ENCODE measurements at regions not wholly inside any gene's neighbourhood (a gene's known extent, or its start where the extent isn't known, plus 50 kb on each side); places are given as distances from the start of the nearest gene placed in this dataset.
"Not testable (repeated sequence)": the region's sequence is repeated elsewhere in the genome, so short reads cannot be mapped to it uniquely, and the experiment has no call there.

GRCh38 chr5:36795366-36795765, 81.2 kb upstream of the NIPBL start:
- DNase-seq, result no peak
- H3K36me3 Mint-ChIP-seq (ENCODE audit: insufficient read depth), result no peaks in the 10 kb centered on the region
- peaks cover 35 to 72% of the 10 kb centered on the region in 2 donors for H3K27me3 Mint-ChIP-seq
- H3K9me3 Mint-ChIP-seq, result no peaks in the 10 kb centered on the region
- no peak for ATAC-seq (replicated peaks)
- H3K4me3 Mint-ChIP-seq, result no peak overlapping the region
- H3K4me1 Mint-ChIP-seq (ENCODE audit: low read depth in 2 of 2), result no peaks in the 10 kb centered on the region
- H3K27ac Mint-ChIP-seq, result no peak overlapping the region

- Mint-ChIP-seq H3K27ac (no peak overlapping the region), H3K4me1 (ENCODE audit: low read depth in 2 of 2) (no peaks in the 10 kb centered on the region), H3K9me3 (no peaks in the 10 kb centered on the region), H3K4me3 (no peak overlapping the region), H3K36me3 (ENCODE audit: insufficient read depth) (no peaks in the 10 kb centered on the region), H3K27me3 (peaks cover 31 to 70% of the 10 kb centered on the region in 2 donors)
- ATAC-seq (replicated peaks) (no peak), DNase-seq (no peak)
Measured at GRCh38 chr5:36796155-36796554, 80.4 kb upstream of the NIPBL start.

- DNase-seq (no peak), ATAC-seq (replicated peaks) (no peak)
- Mint-ChIP-seq H3K27me3 (peaks cover 28 to 33% of the 10 kb centered on the region in 2 donors), H3K36me3 (ENCODE audit: insufficient read depth) (no peaks in the 10 kb centered on the region), H3K4me1 (ENCODE audit: low read depth in 2 of 2) (no peaks in the 10 kb centered on the region), H3K27ac (no peak overlapping the region), H3K9me3 (no peaks in the 10 kb centered on the region), H3K4me3 (no peak overlapping the region)
Measured at GRCh38 chr5:36801523-36801922, 75.0 kb upstream of the NIPBL start.

GRCh38 chr5:36802187-36802586, 74.4 kb upstream of the NIPBL start:
- no peaks in the 10 kb centered on the region for H3K4me1 Mint-ChIP-seq (ENCODE audit: low read depth in 2 of 2)
- no peaks in the 10 kb centered on the region for H3K9me3 Mint-ChIP-seq
- no peak overlapping the region for H3K4me3 Mint-ChIP-seq
- ATAC-seq (replicated peaks) (no peak), DNase-seq (no peak)
- H3K36me3 Mint-ChIP-seq (ENCODE audit: insufficient read depth), result no peaks in the 10 kb centered on the region
- H3K27me3 Mint-ChIP-seq, result peaks cover 27 to 28% of the 10 kb centered on the region in 2 donors
- H3K27ac Mint-ChIP-seq, result no peak overlapping the region

- H3K27ac Mint-ChIP-seq; DNase-seq; H3K4me3 Mint-ChIP-seq; ATAC-seq (replicated peaks); H3K4me1 Mint-ChIP-seq (ENCODE audit: low read depth in 2 of 2); H3K36me3 Mint-ChIP-seq (ENCODE audit: insufficient read depth); H3K9me3 Mint-ChIP-seq: not testable (repeated sequence)
- peaks cover 39 to 43% of the 10 kb centered on the region in 2 donors for H3K27me3 Mint-ChIP-seq
Measured at GRCh38 chr5:36813249-36813648, 63.3 kb upstream of the NIPBL start.

GRCh38 chr5:36815871-36816270, 60.7 kb upstream of the NIPBL start:
- Mint-ChIP-seq H3K4me3 (no peak overlapping the region), H3K9me3 (no peaks in the 10 kb centered on the region), H3K36me3 (ENCODE audit: insufficient read depth) (no peaks in the 10 kb centered on the region), H3K4me1 (ENCODE audit: low read depth in 2 of 2) (no peaks in the 10 kb centered on the region), H3K27me3 (peaks cover 25 to 28% of the 10 kb centered on the region in 2 donors), H3K27ac (no peak overlapping the region)
- ATAC-seq (replicated peaks), result no peak
- no peak for DNase-seq

GRCh38 chr5:36820900-36821299, 55.7 kb upstream of the NIPBL start:
- DNase-seq, result no peak
- H3K27me3 Mint-ChIP-seq, result peaks cover 53 to 55% of the 10 kb centered on the region in 2 donors
- H3K9me3 Mint-ChIP-seq, result peaks cover 0 to 3% of the 10 kb centered on the region in 2 donors
- no peaks in the 10 kb centered on the region for H3K36me3 Mint-ChIP-seq (ENCODE audit: insufficient read depth)
- no peak overlapping the region for H3K4me3 Mint-ChIP-seq
- ATAC-seq (replicated peaks), result no peak
- no peaks in the 10 kb centered on the region for H3K4me1 Mint-ChIP-seq (ENCODE audit: low read depth in 2 of 2)
- H3K27ac Mint-ChIP-seq, result no peak overlapping the region

GRCh38 chr5:36826694-36827093, 49.9 kb upstream of the NIPBL start:
- no peaks in the 10 kb centered on the region for H3K36me3 Mint-ChIP-seq (ENCODE audit: insufficient read depth)
- H3K4me1 Mint-ChIP-seq (ENCODE audit: low read depth in 2 of 2), result no peaks in the 10 kb centered on the region
- H3K9me3 Mint-ChIP-seq, result peaks cover 0 to 7% of the 10 kb centered on the region in 2 donors
- no peak for ATAC-seq (replicated peaks)
- no peak for DNase-seq
- peaks cover 61 to 73% of the 10 kb centered on the region in 2 donors for H3K27me3 Mint-ChIP-seq
- no peak overlapping the region for H3K27ac Mint-ChIP-seq
- H3K4me3 Mint-ChIP-seq, result no peak overlapping the region

Measured in effector memory CD8-positive, alpha-beta T cell (primary cell).